ENCODE measurements at regions not wholly inside any gene's neighbourhood (a gene's known extent, or its start where the extent isn't known, plus 50 kb on each side); places are given as distances from the start of the nearest gene placed in this dataset.

- TF ChIP-seq, protein P1, sequence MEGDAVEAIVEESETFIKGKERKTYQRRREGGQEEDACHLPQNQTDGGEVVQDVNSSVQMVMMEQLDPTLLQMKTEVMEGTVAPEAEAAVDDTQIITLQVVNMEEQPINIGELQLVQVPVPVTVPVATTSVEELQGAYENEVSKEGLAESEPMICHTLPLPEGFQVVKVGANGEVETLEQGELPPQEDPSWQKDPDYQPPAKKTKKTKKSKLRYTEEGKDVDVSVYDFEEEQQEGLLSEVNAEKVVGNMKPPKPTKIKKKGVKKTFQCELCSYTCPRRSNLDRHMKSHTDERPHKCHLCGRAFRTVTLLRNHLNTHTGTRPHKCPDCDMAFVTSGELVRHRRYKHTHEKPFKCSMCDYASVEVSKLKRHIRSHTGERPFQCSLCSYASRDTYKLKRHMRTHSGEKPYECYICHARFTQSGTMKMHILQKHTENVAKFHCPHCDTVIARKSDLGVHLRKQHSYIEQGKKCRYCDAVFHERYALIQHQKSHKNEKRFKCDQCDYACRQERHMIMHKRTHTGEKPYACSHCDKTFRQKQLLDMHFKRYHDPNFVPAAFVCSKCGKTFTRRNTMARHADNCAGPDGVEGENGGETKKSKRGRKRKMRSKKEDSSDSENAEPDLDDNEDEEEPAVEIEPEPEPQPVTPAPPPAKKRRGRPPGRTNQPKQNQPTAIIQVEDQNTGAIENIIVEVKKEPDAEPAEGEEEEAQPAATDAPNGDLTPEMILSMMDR (IDR thresholded peaks at IDR 0.05), result no peak
- Histone ChIP-seq H3K4me1 (ENCODE audit: low read depth) (no peaks in the 10 kb centered on the region), H3K9me3 (no peaks in the 10 kb centered on the region), H3K36me3 (ENCODE audit: low read depth) (no peaks in the 10 kb centered on the region), H3K4me3 (no peak overlapping the region)
- no peak for DNase-seq
- ATAC-seq, result no peak
- intact Hi-C loops (cut with DNase I, micrococcal nuclease), result no loop called here
Observed at GRCh38 chr5:155480731-155481131, 467.2 kb downstream of the KIF4B start.

DNA sequence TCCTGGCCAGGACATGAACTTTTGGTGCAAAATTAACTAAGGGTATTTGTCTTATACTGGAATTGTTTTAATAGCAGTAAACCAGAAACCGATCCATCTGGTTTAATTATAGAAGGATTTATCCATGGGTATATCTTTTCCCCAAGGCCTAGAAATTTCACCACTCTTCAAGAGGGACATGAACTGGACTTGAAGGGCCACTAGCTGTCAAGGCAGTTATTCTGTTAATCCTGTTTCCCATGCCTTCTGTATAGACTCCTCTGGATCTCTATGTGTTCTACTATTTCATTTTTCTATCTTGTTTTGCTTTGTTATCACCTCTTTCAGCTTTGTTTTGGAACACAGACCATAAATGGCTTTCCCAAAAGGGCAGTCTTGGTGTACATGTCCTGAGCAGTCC lies 467.6 kb downstream of the KIF4B start:
- H3K4me1 ChIP-seq (ENCODE audit: low read depth), result no peaks in the 10 kb centered on the region
- H3K36me3 ChIP-seq (ENCODE audit: low read depth), result no peaks in the 10 kb centered on the region
- H3K9me3 ChIP-seq, result no peaks in the 10 kb centered on the region
- intact Hi-C loops (cut with DNase I, micrococcal nuclease), result no loop called here
- DNase-seq, result no peak
- no peak overlapping the region for H3K4me3 ChIP-seq
- ATAC-seq, result no peak
- TF ChIP-seq, protein P1 (IDR thresholded peaks at IDR 0.05), result no peak

GRCh38 chr5:155482428-155482827 lies 468.9 kb downstream of the KIF4B start:
- Histone ChIP-seq H3K4me3 (no peak overlapping the region), H3K36me3 (ENCODE audit: low read depth) (no peaks in the 10 kb centered on the region), H3K4me1 (ENCODE audit: low read depth) (no peaks in the 10 kb centered on the region), H3K9me3 (no peaks in the 10 kb centered on the region)
- DNase-seq (no peak), ATAC-seq (no peak)
- intact Hi-C loops (cut with DNase I, micrococcal nuclease), result no loop called here
- TF ChIP-seq, protein P1 (IDR thresholded peaks at IDR 0.05), result no peak

DNA sequence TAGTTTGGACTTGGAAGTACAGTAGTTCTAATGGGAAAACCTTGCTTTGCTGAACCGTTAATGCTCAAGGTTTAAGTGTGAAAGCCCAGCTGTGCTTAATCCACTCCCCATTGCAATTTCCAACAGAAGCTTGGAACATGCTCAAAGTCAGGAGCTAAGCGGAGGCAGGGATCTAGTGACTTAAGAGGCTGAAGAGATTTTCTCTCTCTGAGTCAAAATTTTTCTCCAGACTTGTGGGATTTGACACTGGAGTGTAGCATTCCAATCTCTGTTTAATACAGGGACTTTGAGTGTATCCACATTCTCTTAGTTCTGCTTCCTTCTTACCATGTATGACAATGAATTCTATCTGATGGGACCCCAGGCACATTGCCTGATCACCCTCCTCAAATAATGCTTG lies 471.8 kb downstream of the KIF4B start:
- intact Hi-C loops (cut with DNase I, micrococcal nuclease), result no loop called here
- TF ChIP-seq, protein P1 (IDR thresholded peaks at IDR 0.05), result no peak
- no peak for DNase-seq

GRCh38 chr5:155489949-155490348 lies 476.4 kb downstream of the KIF4B start:
- no peak overlapping the region for H3K4me3 ChIP-seq
- intact Hi-C loops (cut with DNase I, micrococcal nuclease), result no loop called here
- ATAC-seq (no peak), DNase-seq (no peak)
- no peaks in the 10 kb centered on the region for H3K4me1 ChIP-seq (ENCODE audit: low read depth)
- H3K36me3 ChIP-seq (ENCODE audit: low read depth), result no peaks in the 10 kb centered on the region
- H3K9me3 ChIP-seq, result no peaks in the 10 kb centered on the region
- TF ChIP-seq, protein P1 (IDR thresholded peaks at IDR 0.05), result no peak

More for the DNA sequence above, 471.8 kb downstream of the KIF4B start:
- Histone ChIP-seq H3K9me3 (no peaks in the 10 kb centered on the region), H3K36me3 (ENCODE audit: low read depth) (no peaks in the 10 kb centered on the region), H3K4me1 (ENCODE audit: low read depth) (no peaks in the 10 kb centered on the region), H3K4me3 (no peak overlapping the region)
- no peak for ATAC-seq

DNA sequence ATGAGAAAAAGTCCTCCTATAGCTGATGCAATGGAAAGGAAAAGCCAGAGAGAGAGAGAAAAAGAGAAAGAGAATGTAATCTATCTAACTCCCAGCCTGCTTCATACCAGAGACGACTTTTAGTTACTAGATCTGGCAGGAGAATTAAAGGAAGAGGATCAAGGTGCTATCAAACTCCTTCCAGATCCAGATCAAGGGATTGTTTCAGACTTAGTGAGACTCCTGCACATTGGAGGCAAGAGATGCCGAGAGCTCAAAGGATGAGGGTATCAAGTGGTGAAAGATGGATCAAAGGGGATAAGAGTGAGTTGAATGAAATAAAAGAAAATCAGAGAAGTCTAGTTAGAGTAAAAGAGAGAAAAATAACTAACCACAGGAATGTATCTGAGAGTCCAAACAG lies 478.6 kb downstream of the KIF4B start:
- Histone ChIP-seq H3K36me3 (ENCODE audit: low read depth) (no peaks in the 10 kb centered on the region), H3K9me3 (no peaks in the 10 kb centered on the region), H3K4me1 (ENCODE audit: low read depth) (no peaks in the 10 kb centered on the region), H3K4me3 (no peak overlapping the region)
- intact Hi-C loops (cut with DNase I, micrococcal nuclease), result no loop called here
- ATAC-seq (no peak), DNase-seq (no peak)
- TF ChIP-seq, protein P1 (IDR thresholded peaks at IDR 0.05), result no peak

Data from mucosa of descending colon (tissue), 3 donors.